ENCODE measurements at regions not wholly inside any gene's neighbourhood (a gene's known extent, or its start where the extent isn't known, plus 50 kb on each side); places are given as distances from the start of the nearest gene placed in this dataset.

DNA sequence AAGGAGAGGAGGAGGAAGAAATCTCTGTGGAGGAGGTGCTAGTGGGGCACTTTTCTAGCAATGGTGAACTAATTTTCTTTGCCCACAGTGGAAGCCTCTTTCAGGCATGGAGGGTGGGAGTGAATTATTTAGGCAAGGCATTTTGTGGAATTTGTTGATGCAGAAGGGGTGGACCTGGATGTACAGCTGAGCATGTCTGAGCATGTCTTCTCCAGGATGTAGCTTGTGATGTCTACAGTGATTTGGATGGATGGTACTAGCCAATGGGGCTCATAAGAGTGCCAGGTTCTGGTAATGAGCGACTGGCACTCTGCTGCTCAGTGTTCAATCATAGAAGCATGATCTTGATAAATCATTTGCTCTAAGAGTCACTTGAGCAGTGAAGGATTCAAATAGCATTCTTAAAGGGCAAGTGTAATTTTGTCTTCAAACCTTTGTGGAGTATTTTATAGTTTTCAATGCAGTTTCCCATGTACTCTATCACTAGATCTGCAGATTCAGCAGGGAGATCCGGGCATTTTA, 153.9 kb upstream of the LMO4 start:
- H2BK120ac ChIP-seq (replicated peaks; ENCODE audit: low read depth, low read length): no peak overlapping the region
- H3K14ac ChIP-seq (ENCODE audit: insufficient read length): no peak overlapping the region
- H3K4me1 ChIP-seq (replicated peaks in 1 of 4; ENCODE audit: control insufficient read depth in 3 of 4, insufficient read depth in 4 of 4, low read length in 3 of 4): no peaks in the 10 kb centered on the region
- H4K8ac ChIP-seq (ENCODE audit: extremely low read depth, insufficient read depth, low read length): no peak overlapping the region
- no peaks in the 10 kb centered on the region for H3K23me2 ChIP-seq (ENCODE audit: low read depth, low read length)
- H4K91ac ChIP-seq (replicated peaks; ENCODE audit: insufficient read length, low read length): no peak overlapping the region
- 87% methylated on average over 2 of the region's 2 CpGs; no CpG with 5 or more reads in 1 of the 2 experiments for WGBS, 2 experiments (ENCODE audit: extremely low coverage in 1 of 2, insufficient coverage in 1 of 2, insufficient read length in 1 of 2, insufficient replicate concordance in 2 of 2, low coverage in 1 of 2, low lambda C conversion rate in 2 of 2, missing lambda C conversion rate in 1 of 2)
- no peaks in the 10 kb centered on the region for H3K27me3 ChIP-seq (replicated peaks in 1 of 4; ENCODE audit: control insufficient read depth in 3 of 4, extremely low read depth in 1 of 4, insufficient read depth in 3 of 4, low read length in 3 of 4)
- no peaks in the 10 kb centered on the region for H3K36me3 ChIP-seq (ENCODE audit: control insufficient read depth in 2 of 4, insufficient read depth in 4 of 4, low read length in 3 of 4)
- H2BK5ac ChIP-seq (ENCODE audit: low read depth, low read length): no peak overlapping the region
- no peaks in the 10 kb centered on the region for H3K79me2 ChIP-seq (ENCODE audit: control insufficient read depth in 1 of 2, insufficient read depth in 2 of 2, low read length in 2 of 2)
- no peak overlapping the region for H2BK20ac ChIP-seq (ENCODE audit: low read length)
- H2BK15ac ChIP-seq (ENCODE audit: low read length): no peak overlapping the region
- no peak overlapping the region for H3K18ac ChIP-seq (ENCODE audit: extremely low read depth, low read length)
- no peaks in the 10 kb centered on the region for H4K20me1 ChIP-seq (replicated peaks in 1 of 2; ENCODE audit: control insufficient read depth in 1 of 2, insufficient read depth in 2 of 2, low read length in 2 of 2)
- CTCF ChIA-PET (ENCODE audit: partially characterized antibody): interaction anchor here (0.8 to 1.2 kb wide), 2 partner anchors 9 to 106 kb away, joined by 3 read pairs; no protein-coding TSS in a partner anchor
- H3K79me1 ChIP-seq (ENCODE audit: low read depth, low read length): no peaks in the 10 kb centered on the region
- FAIRE-seq: no peak
- no peak overlapping the region for H2BK12ac ChIP-seq (ENCODE audit: low read depth, low read length)
- H3K9ac ChIP-seq (replicated peaks in 1 of 4; ENCODE audit: extremely low read depth in 1 of 4, low read depth in 3 of 4, low read length in 3 of 4): no peak overlapping the region
- H3K4me2 ChIP-seq (ENCODE audit: insufficient read depth in 1 of 2, low read depth in 2 of 2, low read length in 2 of 2): no peak overlapping the region
- H3K9me3 ChIP-seq (ENCODE audit: insufficient read depth in 2 of 2, low read depth in 1 of 2, low read length in 1 of 2): no peaks in the 10 kb centered on the region
- POLR2A ChIA-PET (ENCODE audit: partially characterized antibody): no interaction called here
- no peak overlapping the region for H3K4ac ChIP-seq (replicated peaks; ENCODE audit: insufficient read length, low read depth, low read length)
- no peak overlapping the region for H3K56ac ChIP-seq (replicated peaks; ENCODE audit: insufficient read length, low read depth, low read length)
- H3K27ac ChIP-seq (ENCODE audit: low read depth, low read length): no peak overlapping the region
- H4K5ac ChIP-seq (ENCODE audit: insufficient read length, low read depth, low read length): no peak overlapping the region
- no peak overlapping the region for H2AFZ ChIP-seq (ENCODE audit: low read length)
- no peak overlapping the region for H2AK5ac ChIP-seq (ENCODE audit: low read depth, low read length)
- H3K23ac ChIP-seq (ENCODE audit: insufficient read length): no peak overlapping the region
- H3K4me3 ChIP-seq (ENCODE audit: extremely low read depth in 1 of 4, insufficient read depth in 2 of 4, low read depth in 3 of 4, low read length in 4 of 4): no peak overlapping the region
- no peak for DNase-seq (ENCODE audit: low read depth in 1 of 2, low spot score in 2 of 2)
- no peak for TF ChIP-seq POLR2AphosphoS5 (IDR thresholded peaks at IDR 0.05; ENCODE audit: low read depth, low read length)
- TF ChIP-seq SP2 (IDR thresholded peaks at IDR 0.05; ENCODE audit: low read length): no peak
- no peak for TF ChIP-seq TBP (IDR thresholded peaks at IDR 0.05; ENCODE audit: low read depth, low read length)
- TF ChIP-seq ATF2 (IDR thresholded peaks at IDR 0.05; ENCODE audit: low read length): no peak
- TF ChIP-seq CREB1 (IDR thresholded peaks at IDR 0.05): no peak
- no peak for TF ChIP-seq PHF8 (conservative IDR thresholded peaks at IDR 0.05; ENCODE audit: low read depth, low read length)
- TF ChIP-seq E2F6 (IDR thresholded peaks at IDR 0.05): no peak
- no peak for TF ChIP-seq CTCF (IDR thresholded peaks at IDR 0.05; ENCODE audit: control extremely low read depth in 1 of 3, insufficient read depth in 1 of 3, low read depth in 1 of 3, low read length in 3 of 3)
- no peak for TF ChIP-seq EGR1 (IDR thresholded peaks at IDR 0.05; ENCODE audit: borderline replicate concordance, low read depth, low read length)
- TF ChIP-seq SP4 (IDR thresholded peaks at IDR 0.05; ENCODE audit: low read length): no peak
- TF ChIP-seq TCF12 (IDR thresholded peaks at IDR 0.05; ENCODE audit: low read depth, low read length): no peak
